HCT116 (cell line): ENCODE measurements at regions not wholly inside any gene's neighbourhood (a gene's known extent, or its start where the extent isn't known, plus 50 kb on each side); places are given as distances from the start of the nearest gene placed in this dataset.

Experiments used
- ATAC-seq: fragments of 200-7000 bp; cut with Tn5 transposase; 2 replicates; pipeline ENCODE4 v1.9.1; 2020; ENCODE audit warnings: mild to moderate bottlenecking, moderate library complexity
- BruUV-seq: library from RNA; stranded (reverse); fragments of 400-500 nt; replicated peaks from 2 replicates; lab custom pipeline; 2021; lab: Mats Ljungman, UMichigan
- CTCF ChIA-PET: fragments of 300-600 bp; sonication (Branson Sonifier 250); formaldehyde crosslinking; loops from one replicate; lab custom pipeline; 2021; ENCODE audit warnings: antibody characterized with exemption; lab: Charles Lee
- POLR2A ChIA-PET: fragments of 300-600, 350-600 bp; sonication (Branson Sonifier 250); formaldehyde crosslinking; loops from one replicate; lab custom pipeline; 2021; ENCODE audit warnings: antibody characterized with exemption; lab: Charles Lee
- RAD21 ChIA-PET, 2 experiments: fragments of 300-600 bp; sonication (Branson Sonifier 250); formaldehyde crosslinking; loops; one replicate each; lab custom pipeline; 2023; ENCODE audit warnings: low total read pairs in 2 of 2; ENCODE audit not compliant: uncharacterized antibody in 2 of 2, unreplicated experiment in 2 of 2, low non-redundant PET in 1 of 2; lab: Charles Lee
- DNase-seq: peaks from one replicate; pipeline ENCODE4 v3.0.0-alpha.2; 2010; ENCODE audit warnings: low read depth, low spot score
- H2AFZ ChIP-seq: fragments of 200-600 bp; shearing (Covaris generic), sonication (generic); 2 replicates; pipeline ENCODE4 v1.6.1; 2017; ENCODE audit warnings: low read depth, mixed run types, mixed read lengths, antibody characterized with exemption, low read length; ENCODE audit not compliant: poor library complexity, severe bottlenecking
- H3K27ac ChIP-seq: 2 replicates; pipeline ENCODE4 v1.5.1; 2012; ENCODE audit warnings: low read depth, low read length
- H3K27me3 ChIP-seq: fragments of 200-600 bp; sonication (generic); 2 replicates; pipeline ENCODE4 v1.6.1; 2016; ENCODE audit warnings: mixed run types, low read length, mixed read lengths; ENCODE audit not compliant: insufficient read depth
- H3K36me3 ChIP-seq, 2 experiments: fragments of 200-500 bp in 1 of 2; fragments of 200-600 bp in 1 of 2; sonication (Bioruptor generic) in 1 of 2; sonication (generic) in 1 of 2; 2 replicates each; pipeline versions ENCODE4 v1.5.1 to v1.6.1; 2014 to 2016; ENCODE audit warnings: low read length in 2 of 2, inconsistent platforms in 1 of 2, mixed read lengths in 1 of 2, mixed run types in 1 of 2; ENCODE audit not compliant: insufficient read depth in 2 of 2, control insufficient read depth in 1 of 2
- H3K4me1 ChIP-seq, 2 experiments: fragments of 200-600 bp in 1 of 2; sonication (generic) in 1 of 2; 2 replicates each; pipeline versions ENCODE4 v1.5.1 to v1.6.1; 2012 to 2017; ENCODE audit warnings: low read length in 2 of 2, inconsistent platforms in 1 of 2, mild to moderate bottlenecking in 1 of 2, mixed read lengths in 1 of 2, mixed run types in 1 of 2, moderate library complexity in 1 of 2; ENCODE audit not compliant: insufficient read depth in 2 of 2, control insufficient read depth in 1 of 2
- H3K4me2 ChIP-seq: fragments of 200-600 bp; sonication (generic); 2 replicates; pipeline ENCODE4 v1.6.1; 2017; ENCODE audit warnings: mixed run types, low read length, mixed read lengths
- H3K4me3 ChIP-seq, 2 experiments: fragments of 200-600 bp in 1 of 2; sonication (generic) in 1 of 2; replicated peaks in 1 of 2; 2 replicates each; pipeline ENCODE4 v1.5.1; 2011 to 2016; ENCODE audit warnings: low read length in 2 of 2, control low read depth in 1 of 2, low read depth in 1 of 2, mild to moderate bottlenecking in 1 of 2, mixed read lengths in 1 of 2, mixed run types in 1 of 2
- H3K79me2 ChIP-seq: fragments of 200-600 bp; sonication (generic); 2 replicates; pipeline ENCODE4 v1.6.1; 2017; ENCODE audit warnings: mild to moderate bottlenecking, mixed run types, low read length, moderate library complexity, mixed read lengths; ENCODE audit not compliant: insufficient read depth
- H3K9ac ChIP-seq: fragments of 200-600 bp; sonication (generic); 2 replicates; pipeline ENCODE4 v1.6.1; 2016; ENCODE audit warnings: low read length, mixed read lengths
- H3K9me2 ChIP-seq: fragments of 200-600 bp; sonication (generic), shearing (Covaris generic); 2 replicates; pipeline ENCODE4 v1.6.1; 2017; ENCODE audit warnings: mixed run types, mild to moderate bottlenecking, moderate library complexity; ENCODE audit not compliant: insufficient read depth
- H3K9me3 ChIP-seq, 2 experiments: fragments of 200-500 bp in 1 of 2; fragments of 200-600 bp in 1 of 2; sonication (Bioruptor generic) in 1 of 2; sonication (generic) in 1 of 2; 2 replicates each; pipeline ENCODE4 v1.6.1; 2014 to 2017; ENCODE audit warnings: low read length in 2 of 2, mixed read lengths in 2 of 2, inconsistent platforms in 1 of 2, low read depth in 1 of 2, mild to moderate bottlenecking in 1 of 2, mixed run types in 1 of 2, moderate library complexity in 1 of 2; ENCODE audit not compliant: control insufficient read depth in 1 of 2, insufficient read depth in 1 of 2
- H4K20me1 ChIP-seq: fragments of 200-600 bp; sonication (generic), shearing (Covaris generic); 2 replicates; pipeline ENCODE4 v1.6.1; 2017; ENCODE audit warnings: mixed run types, mild to moderate bottlenecking, moderate library complexity; ENCODE audit not compliant: insufficient read depth
- CTCF ChIP-seq, 3 experiments: fragments of 200-600 bp in 1 of 3; sonication (generic) in 1 of 3; IDR thresholded peaks in 2 of 3; conservative IDR thresholded peaks in 1 of 3; 2 replicates each; pipeline ENCODE4 v1.5.1; 2012 to 2017; ENCODE audit warnings: low read depth in 2 of 3, low read length in 2 of 3, antibody characterized with exemption in 1 of 3, borderline replicate concordance in 1 of 3, control low read depth in 1 of 3, mild to moderate bottlenecking in 1 of 3, mixed read lengths in 1 of 3, mixed run types in 1 of 3, moderate library complexity in 1 of 3; ENCODE audit not compliant: insufficient read depth in 1 of 3
- EGR1 ChIP-seq: IDR thresholded peaks from 2 replicates; pipeline ENCODE4 v1.6.1; 2012; ENCODE audit warnings: low read depth
- ELF1 ChIP-seq: IDR thresholded peaks from 2 replicates; pipeline ENCODE4 v1.6.1; 2012; ENCODE audit warnings: low read depth, borderline replicate concordance
- EZH2phosphoT487 ChIP-seq: fragments of 200-600 bp; IDR thresholded peaks from 2 replicates; pipeline ENCODE4 v1.6.1; 2018; ENCODE audit warnings: antibody characterized with exemption, borderline replicate concordance
- FOSL1 ChIP-seq: IDR thresholded peaks from 2 replicates; pipeline ENCODE4 v1.6.1; 2012; ENCODE audit warnings: low read depth
- JUND ChIP-seq: IDR thresholded peaks from 2 replicates; pipeline ENCODE4 v1.6.1; 2012
- MAX ChIP-seq: IDR thresholded peaks from 2 replicates; pipeline ENCODE4 v1.6.1; 2012
- POLR2A ChIP-seq: IDR thresholded peaks from 2 replicates; pipeline ENCODE4 v1.7.0; 2011; ENCODE audit warnings: borderline replicate concordance; ENCODE audit not compliant: insufficient read depth, insufficient read length; ENCODE audit errors: extremely low read depth
- RAD21 ChIP-seq: IDR thresholded peaks from 2 replicates; pipeline ENCODE4 v1.6.1; 2012; ENCODE audit warnings: low read depth, mild to moderate bottlenecking
- SIN3A ChIP-seq: IDR thresholded peaks from 2 replicates; pipeline ENCODE4 v1.6.1; 2012; ENCODE audit warnings: low read depth
- SP1 ChIP-seq: IDR thresholded peaks from 2 replicates; pipeline ENCODE4 v1.6.1; 2012; ENCODE audit warnings: low read depth
- SRF ChIP-seq: IDR thresholded peaks from 2 replicates; pipeline ENCODE4 v1.6.1; 2012; ENCODE audit warnings: low read depth
- TCF7L2 ChIP-seq: IDR thresholded peaks from 2 replicates; pipeline ENCODE4 v1.7.0; 2011; ENCODE audit warnings: borderline replicate concordance, inconsistent platforms; ENCODE audit not compliant: insufficient read depth, insufficient read length; ENCODE audit errors: extremely low read depth
- YY1 ChIP-seq: IDR thresholded peaks from 2 replicates; pipeline ENCODE4 v1.6.1; 2011; ENCODE audit warnings: low read length, low read depth, moderate library complexity, mild to moderate bottlenecking; ENCODE audit not compliant: insufficient replicate concordance; ENCODE audit errors: extremely low read depth
- ZFX ChIP-seq: fragments of 450-650 bp; IDR thresholded peaks from 2 replicates; pipeline ENCODE4 v1.6.1; 2017
- intact Hi-C: fragments of 100-400 bp; cut with micrococcal nuclease; formaldehyde crosslinking; loops from 2 replicates; pipeline ENCODE4 v1.10.0; 2022

GRCh38 chr14:103186909-103187586, 63.8 kb downstream of the TNFAIP2 start:
- CTCF ChIA-PET, result interaction anchor here (1.4 to 5.7 kb wide), 2 partner anchors 82 to 112 kb away, joined by 3 to 26 read pairs; no protein-coding TSS in a partner anchor
- intact Hi-C loops, result no loop called here

More at GRCh38 chr14:103186909-103187586, 63.8 kb downstream of the TNFAIP2 start:
- POLR2A ChIA-PET, result no interaction called here
- Histone ChIP-seq H3K9ac (no peak overlapping the region), H4K20me1 (no peaks in the 10 kb centered on the region), H3K9me2 (no peaks in the 10 kb centered on the region), H3K9me3 (no peaks in the 10 kb centered on the region), H3K79me2 (no peaks in the 10 kb centered on the region), H2AFZ (no peak overlapping the region), H3K27ac (no peak overlapping the region), H3K27me3 (no peaks in the 10 kb centered on the region), H3K36me3 (no peaks in the 10 kb centered on the region), H3K4me1 (peaks cover 0 to 9% of the 10 kb centered on the region in 2 experiments; a peak in 2 of 4 replicates), H3K4me3 (no peak overlapping the region)
- DNase-seq, result no peak
- no peak for ATAC-seq
- BruUV-seq, result no TSS peak
- RAD21 ChIA-PET, result interaction anchor here in 1 of 2 experiments (0.6 to 2.5 kb wide), 2 partner anchors 82 to 83 kb away, joined by 4 to 8 read pairs; no protein-coding TSS in a partner anchor
- no peak for TF ChIP-seq FOSL1
- no peak for TF ChIP-seq RAD21
- no peak for TF ChIP-seq YY1
- no peak for TF ChIP-seq POLR2A
- TF ChIP-seq SP1, result no peak
- TF ChIP-seq SIN3A, result no peak
- no peak for TF ChIP-seq JUND
- no peak for TF ChIP-seq TCF7L2
- no peak for TF ChIP-seq ZFX
- TF ChIP-seq MAX, result no peak
- TF ChIP-seq EGR1, result no peak
- TF ChIP-seq CTCF (IDR thresholded peaks at IDR 0.05 in 2 of 3, conservative IDR thresholded peaks at IDR 0.05 in 1 of 3; ENCODE audit: borderline replicate concordance in 1 of 3, insufficient read depth in 1 of 3, low read depth in 2 of 3, low read length in 2 of 3), result no peak
- no peak for TF ChIP-seq EZH2phosphoT487
- TF ChIP-seq ELF1, result no peak
- TF ChIP-seq SRF, result no peak
- TF ChIP-seq, all 23 proteins: peak for 0
- no peak overlapping the region for H3K4me2 ChIP-seq
